ENCODE measurements at regions not wholly inside any gene's neighbourhood (a gene's known extent, or its start where the extent isn't known, plus 50 kb on each side); places are given as distances from the start of the nearest gene placed in this dataset.
A peak's percentile ranks its signal among the peaks of the same experiment; 100 is the strongest.
"Not testable (repeated sequence)": the region's sequence is repeated elsewhere in the genome, so short reads cannot be mapped to it uniquely, and the experiment has no call there.

GRCh38 chr2:195572895-195573683, 83.9 kb upstream of the SLC39A10 start:
- TF ChIP-seq CTCF (IDR thresholded peaks at IDR 0.05; ENCODE audit: extremely low read depth, missing control alignments), result no peak
- no peak for DNase-seq (ENCODE audit: low spot score)

- no peak for DNase-seq (ENCODE audit: low spot score)
- no peak for TF ChIP-seq CTCF (IDR thresholded peaks at IDR 0.05; ENCODE audit: extremely low read depth, missing control alignments)
These were observed 86.7 kb upstream of the SLC39A10 start for GRCh38 chr2:195570329-195570728.

- no peak for TF ChIP-seq CTCF (IDR thresholded peaks at IDR 0.05; ENCODE audit: extremely low read depth, missing control alignments)
These were observed 87.8 kb upstream of the SLC39A10 start for GRCh38 chr2:195569255-195569654.

GRCh38 chr2:195564625-195565135, 92.3 kb upstream of the SLC39A10 start:
- DNase-seq (ENCODE audit: low spot score), result not testable (repeated sequence)

More at GRCh38 chr2:195569255-195569654, 87.8 kb upstream of the SLC39A10 start:
- DNase-seq (ENCODE audit: low spot score), result no peak

GRCh38 chr2:195563857-195564512, 93.0 kb upstream of the SLC39A10 start:
- TF ChIP-seq CTCF (IDR thresholded peaks at IDR 0.05; ENCODE audit: extremely low read depth, missing control alignments), result no peak
- DNase-seq (ENCODE audit: low spot score), result no peak

- no peak for DNase-seq (ENCODE audit: low spot score)
- TF ChIP-seq CTCF (IDR thresholded peaks at IDR 0.05; ENCODE audit: extremely low read depth, missing control alignments), result no peak
These were observed 94.2 kb upstream of the SLC39A10 start for GRCh38 chr2:195562570-195563566.

GRCh38 chr2:195561116-195561921, 95.7 kb upstream of the SLC39A10 start:
- TF ChIP-seq CTCF (IDR thresholded peaks at IDR 0.05; ENCODE audit: extremely low read depth, missing control alignments), result no peak
- peak; percentile 56 for DNase-seq (ENCODE audit: low spot score)

Measured in GM20000 (cell line).